Erythroblast (primary cell): ENCODE measurements at regions not wholly inside any gene's neighbourhood (a gene's known extent, or its start where the extent isn't known, plus 50 kb on each side); places are given as distances from the start of the nearest gene placed in this dataset.
"Not testable (repeated sequence)": the region's sequence is repeated elsewhere in the genome, so short reads cannot be mapped to it uniquely, and the experiment has no call there.

ENCODE experiments used
- DNase-seq, 2 experiments: peaks; one replicate each; lab custom pipeline; 2025; lab: John Stamatoyannopoulos, UW
- GATA1 ChIP-seq: IDR thresholded peaks from 2 replicates; pipeline ENCODE4 v1.6.1; 2011; ENCODE audit warnings: low read depth, mild to moderate bottlenecking, control low read depth, low read length, moderate library complexity
- POLR2A ChIP-seq: IDR thresholded peaks from 2 replicates; pipeline ENCODE4 v1.6.1; 2011; ENCODE audit warnings: mild to moderate bottlenecking, low read length

DNA sequence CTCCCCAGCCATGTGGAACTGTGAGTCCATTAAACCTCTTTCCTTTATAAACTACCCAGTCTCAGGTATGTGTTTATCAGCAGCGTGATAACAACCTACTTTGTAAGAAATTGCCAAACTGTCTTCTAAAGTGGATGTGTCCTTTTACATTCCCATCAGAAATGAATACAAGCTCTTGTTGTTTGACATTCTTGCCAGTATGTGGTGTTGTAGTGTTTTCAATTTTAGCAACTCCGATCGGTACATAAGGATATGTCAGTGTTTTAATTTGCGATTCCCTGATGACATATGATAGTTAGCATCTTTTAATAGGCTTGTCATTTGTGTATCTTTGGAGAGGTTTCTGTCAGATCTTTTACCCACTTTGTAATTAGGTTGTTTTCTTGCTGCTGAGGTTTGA is 1156.3 kb upstream of the CRIM1 start:
- no peak for DNase-seq
- TF ChIP-seq POLR2A (no peak), GATA1 (no peak)

DNA sequence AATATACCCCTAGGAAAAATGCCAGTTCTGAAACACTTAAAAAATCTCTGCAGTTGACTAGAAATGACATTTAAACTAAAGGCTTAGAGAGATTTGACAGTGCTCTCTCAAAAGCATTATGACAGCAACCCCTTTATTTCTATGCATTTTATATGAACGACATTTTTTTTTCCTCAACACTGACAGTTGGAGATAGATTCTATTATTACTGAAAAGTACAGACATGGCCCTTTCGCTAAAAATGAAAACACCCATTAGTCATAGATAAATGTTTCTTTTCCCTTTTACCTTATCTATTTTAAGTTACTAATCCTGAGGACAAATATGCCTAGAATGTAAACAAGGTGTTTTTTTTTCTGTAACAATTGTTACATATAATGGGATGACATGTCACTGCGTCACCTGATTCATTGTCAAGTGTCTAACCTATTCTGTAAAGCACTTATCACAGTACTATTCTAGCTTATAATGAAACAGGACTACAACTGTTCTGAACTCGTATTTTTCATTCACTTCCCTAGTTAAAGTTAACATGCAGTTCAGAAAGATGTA is 1169.6 kb upstream of the CRIM1 start:
- TF ChIP-seq POLR2A (no peak), GATA1 (no peak)
- DNase-seq = no peak

DNA sequence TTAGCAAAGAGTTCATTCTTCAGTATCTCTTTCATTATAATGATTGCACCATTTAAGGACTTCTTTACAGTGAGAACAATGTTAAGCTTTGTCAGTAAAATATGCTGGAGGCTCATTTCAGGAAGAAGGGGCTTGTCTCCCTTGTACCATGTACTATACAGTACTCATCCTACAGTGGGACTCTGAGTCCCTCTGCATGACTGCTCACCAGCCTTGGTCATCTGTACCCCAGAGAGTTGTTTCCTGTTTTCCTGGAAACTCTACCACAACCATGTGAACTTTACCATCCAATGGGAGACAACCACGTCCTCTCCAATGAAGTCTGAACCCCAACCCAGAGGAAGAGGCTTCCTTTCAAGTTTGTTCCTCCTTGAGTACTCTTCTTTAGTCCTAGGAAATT is 1171.1 kb upstream of the CRIM1 start:
- TF ChIP-seq POLR2A (no peak), GATA1 (no peak)
- no peak for DNase-seq

DNA sequence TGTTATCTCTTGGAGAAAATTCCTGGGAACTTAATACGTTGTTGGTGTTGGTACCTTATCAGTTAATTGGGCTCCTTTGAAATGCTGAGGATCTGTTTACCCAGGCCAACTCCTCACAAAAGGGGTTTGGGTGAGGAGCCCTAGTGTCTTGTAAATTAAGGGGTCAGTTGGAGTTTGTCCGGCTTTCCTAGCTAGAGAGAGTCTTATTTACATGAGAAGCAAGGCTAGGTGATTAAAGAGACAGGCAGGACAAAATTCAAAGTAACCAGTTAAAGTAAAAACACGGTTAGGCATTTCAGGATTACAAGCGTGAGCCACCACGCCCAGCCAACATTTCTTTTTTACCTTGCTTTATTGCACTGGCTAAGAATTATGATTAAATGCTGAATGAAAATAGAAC is 1178.9 kb upstream of the CRIM1 start:
- DNase-seq = not testable (repeated sequence)

DNA sequence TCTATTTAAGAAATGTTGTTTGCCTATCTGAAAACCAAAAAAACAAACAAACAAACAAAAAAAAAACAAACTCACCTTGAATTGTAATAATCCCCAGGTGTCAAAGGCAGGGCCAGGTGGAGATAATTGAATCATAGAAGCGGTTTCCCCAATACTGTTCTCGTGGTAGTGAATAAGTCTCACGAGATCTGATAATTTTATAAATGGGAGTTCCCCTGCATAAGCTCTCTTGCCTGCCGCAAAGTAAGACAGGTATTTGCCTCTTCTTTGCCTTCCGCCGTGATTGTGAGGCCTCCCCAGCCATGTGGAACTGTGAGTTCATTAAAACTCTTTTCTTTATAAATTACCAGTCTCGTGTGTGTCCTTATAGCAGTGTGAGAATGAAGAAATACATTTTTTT is 1180.7 kb upstream of the CRIM1 start:
- DNase-seq = no peak
- TF ChIP-seq POLR2A = no peak
- no peak for TF ChIP-seq GATA1

DNA sequence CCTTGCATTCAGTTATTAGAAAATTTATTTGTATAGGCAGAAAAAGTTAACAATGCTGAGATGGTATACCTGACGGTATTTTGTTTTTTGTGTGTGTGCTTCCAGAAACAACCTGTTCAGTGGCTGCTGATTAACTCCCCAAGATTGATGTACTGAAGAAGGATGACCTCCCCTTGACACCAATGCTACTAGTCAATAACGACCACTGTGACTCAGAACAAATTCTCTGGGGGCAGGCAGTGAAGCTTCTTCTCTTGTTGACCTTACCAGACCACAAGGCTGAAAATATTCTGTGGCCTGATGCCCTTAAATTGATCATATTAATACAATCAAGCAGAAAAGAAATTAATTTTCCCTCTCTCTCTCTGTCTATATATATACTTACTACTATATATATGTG is 1182.9 kb upstream of the CRIM1 start:
- TF ChIP-seq POLR2A (no peak), GATA1 (no peak)
- DNase-seq = no peak

DNA sequence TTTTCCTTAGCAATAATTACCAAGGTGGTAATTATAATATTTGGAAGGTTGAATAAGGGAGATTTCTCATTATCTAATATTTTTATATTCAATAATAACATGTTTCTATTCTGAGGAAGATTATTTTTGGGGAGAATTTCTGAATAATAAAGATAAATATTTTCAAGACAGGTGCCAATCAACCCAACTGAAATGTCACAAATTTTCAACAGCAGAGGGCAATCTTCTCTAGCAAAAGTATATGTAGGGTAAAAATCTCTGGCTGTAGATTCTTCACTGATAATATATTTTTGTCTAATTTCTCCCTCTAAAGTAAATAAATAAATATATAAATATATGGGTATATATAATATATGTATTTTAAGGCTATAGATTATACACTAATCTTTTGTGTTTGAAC is 1187.2 kb upstream of the CRIM1 start:
- no peak for TF ChIP-seq POLR2A
- no peak for TF ChIP-seq GATA1
- no peak for DNase-seq

DNA sequence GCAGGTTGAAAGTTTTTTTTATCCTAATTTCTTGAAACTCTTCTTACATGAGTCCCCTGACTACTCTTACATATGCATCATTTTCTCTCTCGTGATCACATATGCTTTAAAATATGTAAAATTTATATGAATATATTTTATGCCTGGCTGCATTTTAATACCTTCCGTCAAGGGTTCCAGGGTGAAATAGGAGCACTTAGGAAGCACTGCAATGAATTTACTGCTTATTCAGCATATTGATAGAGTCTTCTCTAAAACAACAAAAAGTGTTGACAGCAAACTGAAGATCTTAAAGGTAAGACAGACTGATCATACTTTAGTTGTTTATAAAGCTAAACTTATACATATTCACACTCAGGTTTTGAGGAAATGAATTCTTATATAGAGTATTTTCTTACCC is 1191.6 kb upstream of the CRIM1 start:
- TF ChIP-seq GATA1 (no peak), POLR2A (no peak)
- no peak for DNase-seq

DNA sequence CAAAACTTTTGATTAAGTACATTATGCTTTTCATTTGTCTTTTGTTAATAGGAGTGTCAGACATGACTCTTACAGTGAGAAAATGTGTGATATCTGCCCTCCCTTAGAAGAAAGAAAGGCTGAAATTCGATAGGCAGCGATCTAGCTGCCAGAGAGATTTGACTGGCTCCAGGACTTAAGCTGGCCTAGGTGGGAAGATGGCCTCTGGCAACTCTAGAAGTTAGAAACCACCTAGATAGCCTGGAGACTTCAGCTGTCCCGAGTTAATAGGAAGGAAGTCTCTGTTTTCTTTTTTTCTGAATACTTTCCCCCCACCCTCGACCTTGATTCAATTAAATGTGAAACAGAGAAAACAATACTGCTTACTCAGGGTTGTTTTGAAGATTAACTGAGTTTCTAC is 1194.7 kb upstream of the CRIM1 start:
- TF ChIP-seq GATA1 (no peak), POLR2A (no peak)
- DNase-seq = no peak

DNA sequence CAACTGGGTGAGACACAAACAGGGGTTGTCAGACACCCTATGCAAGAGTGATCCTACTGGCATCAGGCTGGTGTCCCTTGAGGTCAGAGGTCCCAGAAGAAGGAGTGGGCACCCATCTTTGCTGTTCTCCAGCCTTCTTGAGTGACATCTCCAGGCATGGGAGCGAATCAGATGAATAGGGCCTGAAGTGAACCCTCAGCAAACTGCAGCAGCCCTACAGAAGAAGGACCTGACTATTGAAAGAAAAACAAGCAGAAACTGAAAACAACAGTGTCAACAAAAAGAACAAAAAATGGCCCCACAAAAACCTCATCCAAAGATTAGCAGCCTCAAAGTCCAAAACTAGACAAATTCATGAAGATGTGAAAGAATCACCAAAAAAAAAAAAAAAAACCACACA is 1229.7 kb upstream of the CRIM1 start:
- DNase-seq = no peak
- no peak for TF ChIP-seq POLR2A
- no peak for TF ChIP-seq GATA1

DNA sequence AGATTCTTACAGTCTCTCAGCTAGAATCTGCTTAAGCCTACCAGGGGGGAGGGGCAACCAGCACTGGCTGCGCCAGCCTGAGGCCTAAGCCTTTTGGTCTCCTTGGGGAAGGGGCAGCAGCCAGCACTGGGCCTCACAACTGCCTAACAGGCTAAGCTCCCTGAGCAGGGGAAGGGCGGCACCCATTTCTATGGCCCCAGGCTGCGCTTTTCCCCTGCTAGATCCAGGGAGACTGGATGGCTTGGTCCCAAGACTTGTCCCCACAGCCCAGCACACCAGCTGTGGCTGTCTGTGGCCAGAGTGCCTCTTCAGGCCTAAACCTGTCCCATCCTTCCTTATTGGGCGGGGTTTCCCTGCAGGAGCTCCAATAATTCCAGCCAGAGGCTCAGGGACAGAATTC is 1230.3 kb upstream of the CRIM1 start:
- DNase-seq = no peak
- TF ChIP-seq GATA1 = no peak
- no peak for TF ChIP-seq POLR2A

DNA sequence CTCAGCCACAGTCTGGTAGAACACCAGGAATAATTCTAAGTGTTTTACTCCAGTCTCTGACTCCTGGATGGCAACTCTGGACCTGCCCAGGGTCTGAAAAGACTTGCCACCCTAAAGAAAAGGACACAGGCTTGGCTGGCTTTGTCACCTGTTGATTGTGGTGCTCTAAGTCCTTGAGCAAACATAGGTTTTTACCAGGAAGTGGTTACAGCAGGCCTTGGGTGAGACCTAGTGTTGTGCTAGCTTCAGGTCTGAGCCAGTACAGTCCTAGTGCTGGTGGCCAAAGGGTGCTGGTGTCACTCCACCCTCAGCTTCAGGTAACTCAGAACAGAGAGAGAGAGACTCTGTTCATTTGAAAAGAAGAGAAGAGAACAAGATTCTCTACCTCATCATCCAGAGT is 1239.4 kb upstream of the CRIM1 start:
- TF ChIP-seq POLR2A (no peak), GATA1 (no peak)
- no peak for DNase-seq

DNA sequence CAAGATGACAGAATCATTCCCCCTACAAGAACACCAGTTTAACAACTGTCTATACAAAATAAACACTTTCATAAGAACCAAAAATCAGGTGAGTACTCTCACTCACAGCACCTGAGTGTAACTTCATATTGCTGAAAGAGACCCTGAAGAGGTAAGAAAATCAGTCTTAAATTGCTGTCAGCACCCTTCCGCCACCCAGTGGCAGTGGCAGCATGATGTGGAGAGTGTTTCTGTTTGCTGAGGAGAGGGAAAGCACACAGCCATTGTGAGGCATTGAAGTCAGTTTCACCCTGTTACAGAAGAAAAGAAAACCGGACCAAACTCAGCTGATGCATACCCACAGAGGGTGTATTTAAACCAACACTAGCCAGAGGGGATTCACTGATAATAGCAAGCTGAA is 1240.8 kb upstream of the CRIM1 start:
- no peak for DNase-seq
- TF ChIP-seq GATA1 (no peak), POLR2A (no peak)

DNA sequence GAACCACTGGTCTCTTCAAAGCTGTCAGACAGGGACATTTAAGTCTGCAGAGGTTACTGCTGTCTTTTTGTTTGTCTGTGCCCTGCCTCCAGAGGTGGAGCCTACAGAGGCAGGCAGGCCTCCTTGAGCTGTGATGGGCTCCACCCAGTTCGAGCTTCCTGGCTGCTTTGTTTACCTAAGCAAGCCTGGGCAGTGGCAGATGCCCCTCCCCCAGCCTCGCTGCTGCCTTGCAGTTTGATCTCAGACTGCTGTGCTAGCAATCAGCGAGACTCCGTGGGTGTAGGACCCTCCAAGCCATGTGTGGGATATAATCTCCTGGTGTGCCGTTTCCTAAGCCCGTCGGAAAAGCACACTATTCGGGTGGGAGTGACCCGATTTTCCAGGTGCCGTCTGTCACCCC is 1243.2 kb upstream of the CRIM1 start:
- DNase-seq = not testable (repeated sequence)

DNA sequence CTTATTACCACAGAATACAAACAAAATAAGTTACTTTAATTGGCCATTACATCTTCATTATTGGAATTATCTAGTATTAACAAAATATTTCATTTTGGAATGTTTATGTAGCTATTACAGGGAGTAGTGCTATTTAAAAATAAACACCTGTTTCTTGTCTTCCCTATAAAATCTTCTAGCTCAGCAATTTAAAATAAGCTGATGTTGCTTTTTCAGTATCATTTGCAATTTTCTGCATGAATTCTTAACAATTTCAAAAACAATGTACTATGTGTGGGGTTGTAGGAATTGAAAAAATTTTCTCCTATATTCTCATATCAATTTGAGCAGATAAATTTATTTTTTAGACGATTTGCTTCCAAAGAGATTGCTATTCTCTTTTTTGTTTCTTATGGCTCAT is 1251.3 kb upstream of the CRIM1 start:
- DNase-seq = no peak

DNA sequence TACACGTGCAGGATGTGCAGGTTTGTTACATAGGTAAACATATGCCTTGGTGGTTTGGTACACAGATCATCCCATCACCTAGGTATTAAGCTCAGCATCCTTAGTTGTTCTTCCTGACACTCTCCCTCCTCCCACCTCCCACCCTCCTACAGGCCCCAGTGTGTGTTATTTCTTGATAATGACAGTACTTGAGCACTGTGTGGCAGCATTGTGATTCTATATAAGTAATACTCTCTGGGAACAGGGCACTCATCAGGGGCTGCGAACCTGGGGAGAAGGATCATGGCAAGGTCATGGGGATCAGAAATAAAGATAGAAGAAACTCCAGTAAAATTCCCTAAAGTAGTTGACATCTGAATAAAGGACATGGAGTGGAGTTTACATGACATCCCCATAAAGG is 1256.2 kb upstream of the CRIM1 start:
- TF ChIP-seq GATA1 (no peak), POLR2A (no peak)
- DNase-seq = no peak

More for the DNA sequence above, 1251.3 kb upstream of the CRIM1 start:
- TF ChIP-seq POLR2A = no peak
- no peak for TF ChIP-seq GATA1
